ENCODE measurements at regions not wholly inside any gene's neighbourhood (a gene's known extent, or its start where the extent isn't known, plus 50 kb on each side); places are given as distances from the start of the nearest gene placed in this dataset.

DNA sequence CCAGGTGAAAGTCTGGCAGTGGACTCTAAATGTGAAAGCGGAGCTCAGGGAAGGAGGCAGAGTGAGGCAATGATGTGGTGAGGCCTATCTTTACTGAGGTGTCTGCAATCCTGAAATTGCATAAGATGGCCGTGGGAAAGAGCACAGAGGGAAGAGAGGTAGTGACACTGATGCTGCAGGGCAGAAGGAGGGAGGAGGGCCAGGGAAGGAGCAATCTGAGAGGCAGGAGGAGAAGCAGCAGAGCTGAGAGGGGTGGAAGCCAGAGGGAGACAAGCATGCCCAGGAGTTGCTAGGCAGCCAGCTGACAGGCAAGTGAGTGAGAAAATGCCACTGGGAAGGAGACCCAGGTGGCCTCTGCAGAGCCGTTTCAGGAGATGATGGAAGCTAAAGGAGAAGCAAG, 97.4 kb upstream of the CNR1 start:
- TF ChIP-seq, protein P1, sequence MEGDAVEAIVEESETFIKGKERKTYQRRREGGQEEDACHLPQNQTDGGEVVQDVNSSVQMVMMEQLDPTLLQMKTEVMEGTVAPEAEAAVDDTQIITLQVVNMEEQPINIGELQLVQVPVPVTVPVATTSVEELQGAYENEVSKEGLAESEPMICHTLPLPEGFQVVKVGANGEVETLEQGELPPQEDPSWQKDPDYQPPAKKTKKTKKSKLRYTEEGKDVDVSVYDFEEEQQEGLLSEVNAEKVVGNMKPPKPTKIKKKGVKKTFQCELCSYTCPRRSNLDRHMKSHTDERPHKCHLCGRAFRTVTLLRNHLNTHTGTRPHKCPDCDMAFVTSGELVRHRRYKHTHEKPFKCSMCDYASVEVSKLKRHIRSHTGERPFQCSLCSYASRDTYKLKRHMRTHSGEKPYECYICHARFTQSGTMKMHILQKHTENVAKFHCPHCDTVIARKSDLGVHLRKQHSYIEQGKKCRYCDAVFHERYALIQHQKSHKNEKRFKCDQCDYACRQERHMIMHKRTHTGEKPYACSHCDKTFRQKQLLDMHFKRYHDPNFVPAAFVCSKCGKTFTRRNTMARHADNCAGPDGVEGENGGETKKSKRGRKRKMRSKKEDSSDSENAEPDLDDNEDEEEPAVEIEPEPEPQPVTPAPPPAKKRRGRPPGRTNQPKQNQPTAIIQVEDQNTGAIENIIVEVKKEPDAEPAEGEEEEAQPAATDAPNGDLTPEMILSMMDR (IDR thresholded peaks at IDR 0.05) = no peak
- no peak for DNase-seq
- intact Hi-C loops (cut with DNase I; ENCODE audit: low total_unique reads) = no loop called here
- Histone ChIP-seq H3K9me3 (no peaks in the 10 kb centered on the region), H3K27me3 (no peaks in the 10 kb centered on the region), H3K4me3 (no peak overlapping the region), H3K36me3 (no peaks in the 10 kb centered on the region), H3K27ac (no peak overlapping the region), H3K4me1 (no peaks in the 10 kb centered on the region)

DNA sequence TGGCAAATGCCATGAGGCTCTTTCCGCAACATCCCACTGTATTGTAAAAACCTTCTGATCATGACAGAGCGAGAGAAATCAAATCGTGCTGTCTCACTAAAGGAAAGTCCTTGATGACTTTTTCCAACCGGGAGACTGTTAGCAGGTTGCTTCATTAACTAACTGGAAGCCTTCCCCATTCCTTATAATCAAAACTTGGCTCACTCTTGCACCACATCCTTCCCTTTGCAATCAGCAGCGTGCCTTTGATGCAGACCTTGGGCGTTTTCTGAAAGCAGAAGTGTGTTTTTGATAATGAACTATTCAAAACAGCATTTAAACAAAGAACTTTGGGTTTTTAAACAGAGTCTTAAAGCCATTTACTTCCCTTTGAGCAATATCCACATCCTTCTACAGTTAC, 96.2 kb upstream of the CNR1 start:
- Histone ChIP-seq H3K4me3 (no peak overlapping the region), H3K4me1 (no peaks in the 10 kb centered on the region), H3K27ac (no peak overlapping the region), H3K36me3 (no peaks in the 10 kb centered on the region), H3K27me3 (no peaks in the 10 kb centered on the region), H3K9me3 (no peaks in the 10 kb centered on the region)
- TF ChIP-seq, protein P1 (IDR thresholded peaks at IDR 0.05) = no peak
- intact Hi-C loops (cut with DNase I; ENCODE audit: low total_unique reads) = no loop called here
- no peak for DNase-seq

DNA sequence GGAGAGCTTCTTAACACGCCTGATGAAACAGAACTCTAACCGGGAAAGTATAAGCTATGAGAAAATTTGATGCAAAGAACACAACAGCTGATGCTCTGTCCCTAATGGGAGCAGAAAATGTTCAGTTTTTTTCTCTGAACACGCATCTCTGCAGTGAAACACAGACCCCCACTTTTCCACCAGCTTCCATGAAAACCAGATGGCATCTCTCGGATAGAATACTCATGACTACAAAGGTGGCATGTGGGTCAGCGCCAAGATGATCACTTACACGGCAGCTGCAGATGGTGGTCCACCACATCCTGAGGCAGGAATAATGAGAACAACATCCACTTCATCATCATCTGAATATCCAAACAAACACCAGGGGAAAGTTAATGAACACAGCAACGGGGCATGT, 85.2 kb upstream of the CNR1 start:
- TF ChIP-seq, protein P1 (IDR thresholded peaks at IDR 0.05) = no peak
- intact Hi-C loops (cut with DNase I; ENCODE audit: low total_unique reads) = no loop called here
- no peak overlapping the region for H3K4me3 ChIP-seq
- no peaks in the 10 kb centered on the region for H3K27me3 ChIP-seq
- DNase-seq = no peak
- peaks cover 0 to 7% (median 0%) of the 10 kb centered on the region in 3 donors for H3K9me3 ChIP-seq
- no peaks in the 10 kb centered on the region for H3K4me1 ChIP-seq
- no peak overlapping the region for H3K27ac ChIP-seq
- H3K36me3 ChIP-seq = no peaks in the 10 kb centered on the region

DNA sequence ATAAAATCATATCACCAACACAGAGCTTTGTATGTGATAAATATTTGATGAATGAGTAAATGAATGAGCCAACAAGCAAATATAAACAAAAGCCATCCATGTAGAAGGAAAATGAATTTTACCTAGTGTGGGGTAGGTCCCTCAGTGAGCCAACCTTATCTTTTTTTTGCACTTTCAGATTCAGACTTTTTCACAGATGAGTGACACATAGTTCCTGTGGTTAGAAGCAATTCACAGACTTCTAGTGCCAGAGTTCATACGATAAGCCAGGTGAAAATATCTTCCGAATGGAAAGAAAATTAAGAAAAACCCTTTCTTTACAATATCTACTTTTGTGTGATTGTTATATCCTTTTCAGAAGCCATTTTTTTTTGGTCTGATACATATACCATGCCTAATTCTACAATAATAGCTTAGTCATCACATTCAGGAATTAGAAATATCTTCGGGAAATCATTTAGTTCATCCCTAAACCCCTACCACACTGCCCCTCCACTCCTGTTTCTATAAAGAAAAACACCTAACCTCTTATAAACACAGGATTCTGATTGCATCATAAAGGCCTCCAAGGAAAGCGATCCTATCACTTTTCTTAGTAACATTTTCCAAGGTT, 82.7 kb upstream of the CNR1 start:
- no peaks in the 10 kb centered on the region for H3K4me1 ChIP-seq
- H3K36me3 ChIP-seq = no peaks in the 10 kb centered on the region
- intact Hi-C loops (cut with DNase I; ENCODE audit: low total_unique reads) = no loop called here
- no peaks in the 10 kb centered on the region for H3K9me3 ChIP-seq
- H3K27me3 ChIP-seq = no peaks in the 10 kb centered on the region
- no peak overlapping the region for H3K27ac ChIP-seq
- TF ChIP-seq, protein P1 (IDR thresholded peaks at IDR 0.05) = no peak
- H3K4me3 ChIP-seq = no peak overlapping the region
- no peak for DNase-seq

DNA sequence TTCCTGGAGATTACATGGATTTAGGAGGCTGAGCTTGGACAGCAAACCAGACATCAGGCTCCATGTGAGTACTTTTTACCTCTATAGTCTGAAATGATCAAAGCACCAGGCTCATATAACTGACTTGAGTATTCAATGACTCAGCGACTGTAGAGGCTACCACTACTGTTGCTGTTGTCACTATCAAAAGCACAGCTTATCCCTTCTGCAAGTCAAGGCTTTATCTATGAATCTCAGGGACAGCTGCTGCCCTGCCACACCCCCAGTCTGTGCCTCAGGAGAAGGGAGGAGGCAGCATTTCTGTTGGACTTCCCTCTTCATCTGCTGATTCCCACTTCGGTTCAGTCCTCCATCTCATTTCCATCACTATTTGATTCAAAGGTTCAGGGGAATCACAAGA, 80.5 kb upstream of the CNR1 start:
- H3K27me3 ChIP-seq = no peaks in the 10 kb centered on the region
- no peaks in the 10 kb centered on the region for H3K4me1 ChIP-seq
- DNase-seq = no peak
- TF ChIP-seq, protein P1 (IDR thresholded peaks at IDR 0.05) = no peak
- peaks cover 0 to 4% (median 0%) of the 10 kb centered on the region in 3 donors for H3K9me3 ChIP-seq
- intact Hi-C loops (cut with DNase I; ENCODE audit: low total_unique reads) = no loop called here
- H3K4me3 ChIP-seq = no peak overlapping the region
- no peak overlapping the region for H3K27ac ChIP-seq
- no peaks in the 10 kb centered on the region for H3K36me3 ChIP-seq

DNA sequence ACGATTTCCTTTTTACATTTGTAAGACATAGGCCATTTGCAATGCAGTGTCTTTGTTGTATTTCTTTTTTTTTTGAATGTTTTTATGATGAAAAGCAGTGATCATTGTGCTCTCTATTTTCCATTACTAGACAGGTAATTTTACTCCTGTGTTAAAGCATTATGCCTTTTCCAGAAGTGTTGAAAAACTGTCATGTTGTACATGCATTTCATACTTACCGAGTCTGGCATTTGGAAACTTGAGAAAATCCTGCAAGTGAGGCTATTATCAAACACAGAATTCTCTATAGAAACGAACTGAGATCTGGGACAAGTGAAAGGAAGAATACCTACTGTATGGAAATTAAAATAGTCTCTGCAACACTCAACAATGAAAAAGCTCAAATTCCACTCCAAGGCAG, 78.6 kb upstream of the CNR1 start:
- no peaks in the 10 kb centered on the region for H3K36me3 ChIP-seq
- TF ChIP-seq, protein P1 (IDR thresholded peaks at IDR 0.05) = no peak
- H3K4me1 ChIP-seq = no peaks in the 10 kb centered on the region
- peaks cover 0 to 4% (median 0%) of the 10 kb centered on the region in 3 donors for H3K9me3 ChIP-seq
- H3K4me3 ChIP-seq = no peak overlapping the region
- H3K27ac ChIP-seq = no peak overlapping the region
- H3K27me3 ChIP-seq = no peaks in the 10 kb centered on the region
- no peak for DNase-seq
- intact Hi-C loops (cut with DNase I; ENCODE audit: low total_unique reads) = no loop called here
